ENCODE measurements at regions not wholly inside any gene's neighbourhood (a gene's known extent, or its start where the extent isn't known, plus 50 kb on each side); places are given as distances from the start of the nearest gene placed in this dataset.

DNA sequence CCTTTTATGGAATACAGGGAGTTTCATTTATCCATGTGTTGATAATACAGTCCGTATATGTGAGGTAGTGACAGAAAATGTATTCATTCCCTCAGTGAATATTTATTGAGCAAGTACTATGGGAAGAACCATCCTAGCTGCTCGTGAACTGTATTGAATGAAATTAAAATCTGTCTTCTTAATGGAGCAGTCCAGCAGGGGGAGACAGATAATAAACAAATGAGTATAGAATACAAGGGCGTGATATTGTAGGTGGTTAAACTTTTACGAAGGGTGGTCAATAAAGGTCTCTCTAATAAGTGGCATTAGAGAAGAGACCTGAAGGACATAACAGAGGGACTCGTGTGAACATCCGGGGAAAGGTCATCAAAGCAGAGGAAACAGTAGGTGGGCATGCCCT, 62.7 kb upstream of the OSTN start:
- Histone ChIP-seq H3K4me1 (ENCODE audit: control insufficient read depth, low read length) (peaks cover 35% of the 10 kb centered on the region), H3K9me3 (ENCODE audit: control insufficient read depth, insufficient read depth, low read length) (peaks cover 4% of the 10 kb centered on the region; the same call in 1 of the 2 replicates), H3K9me2 (replicated peaks; ENCODE audit: control insufficient read depth, low read length) (no peaks in the 10 kb centered on the region), H3K27ac (ENCODE audit: low read depth, low read length) (no peak overlapping the region), H4K20me1 (ENCODE audit: control insufficient read depth, insufficient read depth, low read depth, low read length) (no peaks in the 10 kb centered on the region), H3K4me2 (ENCODE audit: low read length) (no peak overlapping the region), H3K36me3 (ENCODE audit: control insufficient read depth, low read length) (no peaks in the 10 kb centered on the region), H3F3A (ENCODE audit: control insufficient read depth, insufficient read depth) (no peaks in the 10 kb centered on the region), H3K79me2 (ENCODE audit: control insufficient read depth, low read length) (no peaks in the 10 kb centered on the region), H3K27me3 (ENCODE audit: control insufficient read depth, low read length) (no peaks in the 10 kb centered on the region), H3K4me3 (ENCODE audit: low read length) (no peak overlapping the region)
- TF ChIP-seq, protein P1, sequence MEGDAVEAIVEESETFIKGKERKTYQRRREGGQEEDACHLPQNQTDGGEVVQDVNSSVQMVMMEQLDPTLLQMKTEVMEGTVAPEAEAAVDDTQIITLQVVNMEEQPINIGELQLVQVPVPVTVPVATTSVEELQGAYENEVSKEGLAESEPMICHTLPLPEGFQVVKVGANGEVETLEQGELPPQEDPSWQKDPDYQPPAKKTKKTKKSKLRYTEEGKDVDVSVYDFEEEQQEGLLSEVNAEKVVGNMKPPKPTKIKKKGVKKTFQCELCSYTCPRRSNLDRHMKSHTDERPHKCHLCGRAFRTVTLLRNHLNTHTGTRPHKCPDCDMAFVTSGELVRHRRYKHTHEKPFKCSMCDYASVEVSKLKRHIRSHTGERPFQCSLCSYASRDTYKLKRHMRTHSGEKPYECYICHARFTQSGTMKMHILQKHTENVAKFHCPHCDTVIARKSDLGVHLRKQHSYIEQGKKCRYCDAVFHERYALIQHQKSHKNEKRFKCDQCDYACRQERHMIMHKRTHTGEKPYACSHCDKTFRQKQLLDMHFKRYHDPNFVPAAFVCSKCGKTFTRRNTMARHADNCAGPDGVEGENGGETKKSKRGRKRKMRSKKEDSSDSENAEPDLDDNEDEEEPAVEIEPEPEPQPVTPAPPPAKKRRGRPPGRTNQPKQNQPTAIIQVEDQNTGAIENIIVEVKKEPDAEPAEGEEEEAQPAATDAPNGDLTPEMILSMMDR (IDR thresholded peaks at IDR 0.05; ENCODE audit: low read depth, low read length, poor library complexity, severe bottlenecking) = peak; percentile 48
- no peak for TF ChIP-seq EZH2phosphoT487 (IDR thresholded peaks at IDR 0.05; ENCODE audit: borderline replicate concordance, low read length)

DNA sequence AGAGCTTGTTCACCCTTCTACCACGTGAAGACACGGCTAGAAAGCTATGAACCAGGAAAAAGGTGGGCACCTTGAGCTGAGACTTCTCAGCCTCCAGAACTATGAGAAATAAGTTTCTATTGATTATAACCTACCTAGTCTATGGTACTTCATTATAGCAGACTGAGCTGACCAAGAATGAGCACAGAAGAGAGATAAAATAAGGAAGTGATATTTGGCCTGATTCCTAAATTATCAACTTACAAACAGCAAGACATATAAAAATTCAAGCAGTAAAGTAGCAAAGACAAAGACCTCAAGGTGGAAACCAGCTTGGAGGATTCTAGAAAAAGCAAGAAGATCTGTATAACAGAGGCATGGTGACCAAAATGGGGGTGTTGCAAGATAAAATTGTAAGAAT, 63.9 kb upstream of the OSTN start:
- TF ChIP-seq, protein P1 (IDR thresholded peaks at IDR 0.05; ENCODE audit: low read depth, low read length, poor library complexity, severe bottlenecking) = no peak
- TF ChIP-seq EZH2phosphoT487 (IDR thresholded peaks at IDR 0.05; ENCODE audit: borderline replicate concordance, low read length) = no peak
- H3K79me2 ChIP-seq (ENCODE audit: control insufficient read depth, low read length) = no peaks in the 10 kb centered on the region
- H3K4me1 ChIP-seq (ENCODE audit: control insufficient read depth, low read length) = peaks cover 35% of the 10 kb centered on the region
- no peaks in the 10 kb centered on the region for H3F3A ChIP-seq (ENCODE audit: control insufficient read depth, insufficient read depth)
- H3K27me3 ChIP-seq (ENCODE audit: control insufficient read depth, low read length) = no peaks in the 10 kb centered on the region
- no peaks in the 10 kb centered on the region for H3K9me2 ChIP-seq (replicated peaks; ENCODE audit: control insufficient read depth, low read length)
- H3K4me3 ChIP-seq (ENCODE audit: low read length) = no peak overlapping the region
- H3K36me3 ChIP-seq (ENCODE audit: control insufficient read depth, low read length) = no peaks in the 10 kb centered on the region
- peaks cover 4% of the 10 kb centered on the region; the same call in 1 of the 2 replicates for H3K9me3 ChIP-seq (ENCODE audit: control insufficient read depth, insufficient read depth, low read length)
- H4K20me1 ChIP-seq (ENCODE audit: control insufficient read depth, insufficient read depth, low read depth, low read length) = no peaks in the 10 kb centered on the region
- H3K27ac ChIP-seq (ENCODE audit: low read depth, low read length) = no peak overlapping the region
- no peak overlapping the region for H3K4me2 ChIP-seq (ENCODE audit: low read length)

DNA sequence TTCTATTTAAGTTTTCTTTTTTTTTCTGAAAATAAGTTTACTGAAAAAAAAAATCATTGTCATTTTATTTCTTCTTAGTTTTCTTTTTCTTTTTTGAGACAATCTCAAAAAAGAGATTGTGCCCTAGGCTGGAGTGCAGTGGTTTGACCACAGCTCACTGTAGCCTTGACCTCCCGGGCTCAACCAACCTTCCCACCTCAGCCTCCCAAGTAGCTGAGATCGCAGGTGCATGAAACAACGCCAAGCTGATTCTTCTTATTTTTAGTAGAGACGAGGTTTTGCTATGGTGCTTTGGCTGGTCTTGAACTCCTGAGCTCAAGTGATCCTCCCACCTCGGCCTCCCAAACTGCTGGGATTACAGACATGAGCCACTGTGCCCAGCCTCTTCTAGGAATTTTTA, 65.7 kb upstream of the OSTN start:
- H3K4me1 ChIP-seq (ENCODE audit: control insufficient read depth, low read length) = peaks cover 25% of the 10 kb centered on the region
- TF ChIP-seq EZH2phosphoT487 (IDR thresholded peaks at IDR 0.05; ENCODE audit: borderline replicate concordance, low read length) = no peak
- TF ChIP-seq, protein P1 (IDR thresholded peaks at IDR 0.05; ENCODE audit: low read depth, low read length, poor library complexity, severe bottlenecking) = no peak
- H3K9me3 ChIP-seq (ENCODE audit: control insufficient read depth, insufficient read depth, low read length) = peaks cover 4% of the 10 kb centered on the region; the same call in 1 of the 2 replicates
- no peaks in the 10 kb centered on the region for H3K27me3 ChIP-seq (ENCODE audit: control insufficient read depth, low read length)
- H3K4me2 ChIP-seq (ENCODE audit: low read length) = no peak overlapping the region
- H3F3A ChIP-seq (ENCODE audit: control insufficient read depth, insufficient read depth) = no peaks in the 10 kb centered on the region
- no peaks in the 10 kb centered on the region for H3K79me2 ChIP-seq (ENCODE audit: control insufficient read depth, low read length)
- no peak overlapping the region for H3K4me3 ChIP-seq (ENCODE audit: low read length)
- no peaks in the 10 kb centered on the region for H3K36me3 ChIP-seq (ENCODE audit: control insufficient read depth, low read length)
- no peak overlapping the region for H3K27ac ChIP-seq (ENCODE audit: low read depth, low read length)
- no peaks in the 10 kb centered on the region for H4K20me1 ChIP-seq (ENCODE audit: control insufficient read depth, insufficient read depth, low read depth, low read length)
- H3K9me2 ChIP-seq (replicated peaks; ENCODE audit: control insufficient read depth, low read length) = no peaks in the 10 kb centered on the region; the same call in 1 of the 2 replicates

All from DOHH2 (cell line).